Activated naive CD8-positive, alpha-beta T cell treated with anti-CD3 and anti-CD28 coated beads, Interleukin-2, amount 10 ng/mL, durations not matched to agents 7 days and 5 days (primary cell): ENCODE measurements at regions not wholly inside any gene's neighbourhood (a gene's known extent, or its start where the extent isn't known, plus 50 kb on each side); places are given as distances from the start of the nearest gene placed in this dataset.
"Not testable (repeated sequence)": the region's sequence is repeated elsewhere in the genome, so short reads cannot be mapped to it uniquely, and the experiment has no call there.

Experiments used
- ATAC-seq: fragments of 150-1000 bp; cut with Tn5 transposase; one replicate; pipeline ENCODE4 v1.10.0; 2021; ENCODE audit warnings: low read depth, moderate library complexity
- POLR2A ChIA-PET: fragments of 350-600 bp; sonication (Branson Sonifier 250); formaldehyde crosslinking; loops from one replicate; lab custom pipeline; 2021; ENCODE audit warnings: antibody characterized with exemption; lab: Charles Lee
- DNase-seq: peaks from one replicate; pipeline ENCODE4 v3.0.0; 2021
- H3K27ac Mint-ChIP-seq: one replicate; pipeline ENCODE4 v1.8.0; 2022; ENCODE audit warnings: mild to moderate bottlenecking, mixed read lengths
- H3K27me3 Mint-ChIP-seq: one replicate; pipeline ENCODE4 v1.8.0; 2022; ENCODE audit warnings: mild to moderate bottlenecking, moderate library complexity, mixed read lengths
- H3K36me3 Mint-ChIP-seq: one replicate; pipeline ENCODE4 v1.8.0; 2021; ENCODE audit warnings: mild to moderate bottlenecking, mixed read lengths
- H3K4me1 Mint-ChIP-seq: one replicate; pipeline ENCODE4 v1.8.0; 2021; ENCODE audit warnings: mixed read lengths
- H3K4me3 Mint-ChIP-seq: one replicate; pipeline ENCODE4 v1.8.0; 2022; ENCODE audit warnings: mild to moderate bottlenecking, moderate library complexity, mixed read lengths
- H3K9me3 Mint-ChIP-seq: one replicate; pipeline ENCODE4 v1.8.0; 2021; ENCODE audit warnings: mixed read lengths

DNA sequence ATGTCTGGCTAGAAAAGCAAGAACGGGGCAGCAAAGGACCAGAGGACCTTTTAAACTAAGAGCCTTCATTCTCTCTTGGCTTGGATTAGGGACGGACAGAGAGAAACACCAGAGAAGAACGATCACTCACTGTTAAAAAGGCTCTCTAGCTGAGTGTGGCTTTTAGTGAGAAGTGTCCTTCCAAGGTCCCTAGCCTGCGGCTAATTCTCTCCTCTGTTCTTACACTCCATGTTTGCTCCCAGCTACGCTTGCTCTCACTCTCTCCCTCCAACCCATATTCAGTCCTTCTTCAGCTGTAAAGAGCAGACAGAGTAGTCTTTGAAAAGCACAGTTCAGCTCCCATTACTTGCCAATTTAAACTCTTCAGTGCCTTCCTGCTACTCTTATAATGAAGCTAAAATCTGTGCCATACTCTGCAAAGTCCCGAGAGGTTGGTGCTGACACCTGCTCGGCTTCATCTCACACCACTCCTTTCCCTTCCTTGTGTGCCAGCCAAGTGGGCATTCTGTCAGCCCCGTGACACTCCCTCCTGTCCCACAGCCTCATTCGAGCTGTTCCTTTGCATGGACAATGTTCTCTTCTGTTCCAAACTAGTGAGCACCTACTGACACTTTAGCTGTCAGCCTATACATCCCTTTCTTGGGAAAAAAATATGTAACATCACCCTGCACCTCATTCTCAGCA lies 136.0 kb downstream of the ATP6V0E2 start:
- H3K9me3 Mint-ChIP-seq, H3K36me3 Mint-ChIP-seq, H3K27ac Mint-ChIP-seq, H3K27me3 Mint-ChIP-seq, ATAC-seq, POLR2A ChIA-PET, DNase-seq, H3K4me3 Mint-ChIP-seq, H3K4me1 Mint-ChIP-seq: not testable (repeated sequence)

DNA sequence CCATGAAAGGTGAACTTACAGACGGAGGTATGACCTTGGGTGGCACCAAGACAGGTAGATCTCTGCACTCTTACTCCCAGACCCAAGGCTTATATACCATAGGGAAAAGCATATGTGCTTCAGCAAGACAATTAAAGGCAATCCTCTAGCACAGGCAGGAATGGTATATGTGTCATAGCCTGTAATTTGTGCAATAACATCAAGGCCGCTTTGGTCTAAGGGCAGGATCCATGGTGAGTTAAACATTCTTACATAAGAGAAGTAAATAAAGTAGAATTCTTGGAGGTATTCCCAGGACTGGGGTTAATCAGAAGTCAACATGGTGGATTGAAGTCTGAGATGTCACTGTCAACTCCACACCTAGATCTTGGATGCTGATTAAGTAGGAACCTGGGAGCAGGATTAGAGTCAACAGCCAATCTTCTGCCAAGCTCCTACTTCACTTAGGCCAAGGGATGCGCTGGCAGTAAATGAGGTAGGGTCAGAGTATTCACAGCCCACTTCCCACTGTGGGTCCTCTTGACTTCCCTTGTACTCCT lies 143.0 kb downstream of the ATP6V0E2 start:
- H3K36me3 Mint-ChIP-seq, ATAC-seq, H3K27ac Mint-ChIP-seq, POLR2A ChIA-PET, H3K27me3 Mint-ChIP-seq, H3K4me3 Mint-ChIP-seq, DNase-seq, H3K4me1 Mint-ChIP-seq, H3K9me3 Mint-ChIP-seq: not testable (repeated sequence)

DNA sequence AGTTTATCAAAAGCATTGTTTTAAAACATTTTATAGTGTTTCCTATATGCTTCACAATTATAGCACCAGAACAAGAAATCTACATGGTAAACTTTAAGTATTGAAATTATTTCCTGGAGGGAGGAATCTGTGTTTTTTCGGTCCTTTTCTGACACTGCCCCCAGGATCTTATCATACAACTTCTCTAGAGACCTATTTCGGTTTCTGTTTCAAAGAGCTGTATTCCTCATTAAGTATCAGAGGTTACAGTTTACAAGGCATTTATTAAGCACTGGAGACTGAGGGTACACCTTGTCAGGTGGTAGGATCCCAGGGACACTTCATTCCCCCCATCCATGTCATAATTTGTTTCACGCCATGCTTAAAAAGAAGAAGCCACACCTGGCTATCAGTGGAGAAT lies 146.4 kb downstream of the ATP6V0E2 start:
- POLR2A ChIA-PET, ATAC-seq, H3K4me3 Mint-ChIP-seq, H3K27ac Mint-ChIP-seq, DNase-seq, H3K36me3 Mint-ChIP-seq, H3K27me3 Mint-ChIP-seq, H3K9me3 Mint-ChIP-seq, H3K4me1 Mint-ChIP-seq: not testable (repeated sequence)

DNA sequence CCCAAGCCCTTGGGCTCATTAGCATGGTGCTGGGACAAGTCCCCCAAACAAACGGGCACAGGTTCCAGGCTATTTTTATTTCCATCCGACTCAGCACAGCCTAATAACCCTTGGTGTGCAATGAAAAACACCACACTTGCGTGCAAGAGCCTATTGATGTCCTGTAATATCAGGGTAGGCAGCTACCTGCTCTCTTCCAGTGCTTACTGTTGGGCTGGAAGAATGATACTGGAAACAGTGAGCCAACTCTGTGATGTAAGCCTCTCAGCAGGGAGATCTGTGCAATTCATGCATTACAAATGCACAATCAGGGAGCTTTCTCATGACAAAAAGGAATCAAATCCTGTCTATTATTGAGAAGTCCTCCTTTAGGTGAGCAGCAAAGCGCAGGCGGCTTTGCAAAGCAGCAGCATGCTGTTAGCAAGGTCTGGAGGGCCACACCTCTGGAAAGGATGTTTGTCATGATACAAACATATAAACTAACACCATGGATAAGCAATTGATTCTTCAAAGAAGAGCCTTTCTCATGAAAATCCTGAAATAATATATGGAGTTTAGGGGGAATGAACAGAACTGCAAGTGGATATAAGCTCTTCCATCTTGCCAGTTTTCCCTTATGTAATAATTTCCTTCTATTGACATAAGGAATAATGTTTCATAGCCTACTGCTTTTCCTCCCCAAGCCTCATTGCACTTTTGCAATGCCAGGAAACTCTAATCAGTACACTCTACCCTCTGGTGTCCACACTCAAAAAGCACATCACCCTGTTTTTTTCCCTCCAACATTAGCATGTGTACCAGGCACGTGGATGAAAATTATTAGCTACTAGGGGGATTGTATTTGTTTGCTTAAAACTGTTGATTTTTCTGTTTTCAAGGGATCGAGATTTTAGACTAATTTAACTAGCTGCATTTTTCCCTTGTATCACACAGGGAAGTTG lies 151.1 kb downstream of the ATP6V0E2 start:
- DNase-seq, H3K9me3 Mint-ChIP-seq, H3K36me3 Mint-ChIP-seq, H3K27me3 Mint-ChIP-seq, POLR2A ChIA-PET, H3K27ac Mint-ChIP-seq, ATAC-seq, H3K4me1 Mint-ChIP-seq, H3K4me3 Mint-ChIP-seq: not testable (repeated sequence)

DNA sequence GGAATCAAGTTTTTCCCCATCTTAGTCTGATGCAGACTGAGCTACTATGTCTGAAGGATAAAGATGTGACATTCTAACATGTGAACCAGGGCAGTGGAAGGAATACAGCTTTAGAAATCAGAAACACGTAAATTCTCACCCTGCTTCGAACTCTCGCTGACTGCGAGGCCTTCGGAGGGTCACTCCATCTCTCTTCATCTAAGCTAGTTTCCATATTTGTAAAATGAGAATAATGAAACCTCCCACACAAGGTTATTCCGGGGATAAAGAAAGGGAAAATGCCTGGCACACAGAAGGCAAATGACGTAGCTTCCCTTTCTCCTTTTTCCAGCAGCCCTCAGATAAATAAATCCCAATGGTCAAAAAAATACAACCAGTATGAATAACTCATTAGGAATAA lies 152.0 kb downstream of the ATP6V0E2 start:
- H3K36me3 Mint-ChIP-seq, ATAC-seq, DNase-seq, H3K27me3 Mint-ChIP-seq, H3K27ac Mint-ChIP-seq, H3K4me1 Mint-ChIP-seq, POLR2A ChIA-PET, H3K4me3 Mint-ChIP-seq, H3K9me3 Mint-ChIP-seq: not testable (repeated sequence)

DNA sequence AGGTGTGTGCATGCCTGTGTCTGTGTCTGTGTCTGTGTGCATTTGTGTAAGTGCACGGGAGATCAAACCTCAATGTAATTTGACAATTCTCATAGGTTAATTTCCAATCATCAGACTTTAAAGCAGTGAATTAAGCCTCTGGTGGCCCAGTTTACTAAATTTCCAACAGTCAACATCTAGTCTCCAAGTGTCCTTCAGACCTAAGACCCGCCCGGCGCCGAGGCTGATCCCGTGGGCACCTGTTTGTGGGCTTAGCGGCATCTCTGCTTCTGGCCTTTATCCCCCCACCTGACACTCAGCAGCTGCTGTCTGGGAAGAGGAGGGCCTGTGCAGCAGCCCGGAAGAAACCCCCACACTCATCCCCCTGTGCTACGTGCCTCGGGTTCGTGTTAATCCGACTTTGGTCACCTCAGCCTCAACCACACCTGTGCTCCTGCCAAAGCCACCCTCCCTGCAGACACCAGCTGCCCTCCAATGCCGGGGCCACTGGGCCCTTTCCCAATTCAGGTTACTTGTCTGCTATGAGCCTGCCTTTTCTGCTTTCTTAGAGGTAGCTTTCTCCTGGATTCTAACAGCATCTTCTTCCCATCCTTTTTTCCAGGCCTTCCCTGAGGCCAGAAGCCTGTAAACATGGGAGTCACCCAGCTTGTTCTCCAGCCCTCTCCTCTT lies 154.7 kb downstream of the ATP6V0E2 start:
- DNase-seq, POLR2A ChIA-PET, H3K36me3 Mint-ChIP-seq, H3K4me1 Mint-ChIP-seq, H3K4me3 Mint-ChIP-seq, H3K27me3 Mint-ChIP-seq, H3K27ac Mint-ChIP-seq, ATAC-seq, H3K9me3 Mint-ChIP-seq: not testable (repeated sequence)

DNA sequence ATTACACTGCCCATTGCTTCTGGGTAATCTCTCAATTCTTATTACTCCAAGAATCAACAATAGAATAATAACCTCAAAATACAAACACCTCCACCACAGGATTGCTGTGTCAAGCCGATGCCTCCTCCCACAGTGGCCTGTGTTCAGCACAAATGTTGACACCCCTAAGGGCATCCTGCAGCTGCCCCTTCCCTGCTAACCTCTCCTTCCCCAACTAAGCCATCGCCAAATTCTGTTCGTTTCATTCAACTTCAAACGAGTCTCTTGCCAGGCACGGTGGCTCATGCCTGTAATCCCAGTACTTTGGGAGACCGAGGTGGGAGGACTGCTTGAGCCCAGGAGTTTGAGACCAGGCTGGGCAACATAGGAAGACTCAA lies 155.2 kb downstream of the ATP6V0E2 start:
- DNase-seq, H3K4me3 Mint-ChIP-seq, H3K9me3 Mint-ChIP-seq, H3K27ac Mint-ChIP-seq, H3K36me3 Mint-ChIP-seq, POLR2A ChIA-PET, H3K27me3 Mint-ChIP-seq, H3K4me1 Mint-ChIP-seq, ATAC-seq: not testable (repeated sequence)

DNA sequence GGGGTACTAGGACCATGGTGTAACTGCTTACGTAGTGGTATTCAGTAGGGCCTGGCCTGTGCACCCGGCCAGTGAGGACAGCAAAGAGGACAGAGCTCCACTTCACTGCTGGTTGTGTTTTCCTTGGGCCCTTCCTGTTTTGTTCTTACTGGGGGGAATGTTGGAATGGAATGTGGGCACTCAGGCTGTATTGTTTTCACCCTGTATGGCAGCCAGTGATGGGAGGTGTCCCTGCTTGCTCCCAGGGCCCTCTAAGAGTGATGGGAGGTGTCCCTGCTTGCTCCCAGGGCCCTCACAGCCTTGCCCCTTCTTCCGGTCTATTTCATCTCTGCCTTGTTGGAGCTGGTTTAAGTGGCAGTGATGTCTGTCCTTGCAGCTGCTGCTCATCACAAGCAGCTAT lies 158.0 kb downstream of the ATP6V0E2 start:
- ATAC-seq, H3K9me3 Mint-ChIP-seq, H3K27ac Mint-ChIP-seq, H3K4me3 Mint-ChIP-seq, POLR2A ChIA-PET, DNase-seq, H3K36me3 Mint-ChIP-seq, H3K4me1 Mint-ChIP-seq, H3K27me3 Mint-ChIP-seq: not testable (repeated sequence)

DNA sequence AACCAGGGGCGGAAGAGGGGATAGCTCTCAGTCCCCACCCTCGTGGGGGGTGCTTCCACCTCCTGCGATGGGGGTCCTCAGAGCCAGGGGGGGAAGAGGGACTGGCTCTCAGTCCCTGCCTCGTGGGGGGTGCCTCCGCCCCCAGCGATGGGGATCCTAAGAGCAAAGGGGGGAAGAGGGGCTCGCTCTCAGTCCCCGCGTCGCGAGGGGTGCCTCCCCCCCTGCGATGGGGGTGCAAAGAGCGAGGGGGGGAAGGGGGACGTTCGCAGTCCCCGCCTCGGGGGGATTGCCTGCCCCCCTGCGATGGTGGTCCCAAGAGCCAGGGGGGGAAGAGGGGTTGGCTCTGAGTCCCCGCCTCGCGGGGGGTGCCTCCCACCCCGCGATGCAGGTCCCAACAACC lies 159.9 kb downstream of the ATP6V0E2 start:
- H3K27me3 Mint-ChIP-seq, H3K4me3 Mint-ChIP-seq: not testable (repeated sequence)

DNA sequence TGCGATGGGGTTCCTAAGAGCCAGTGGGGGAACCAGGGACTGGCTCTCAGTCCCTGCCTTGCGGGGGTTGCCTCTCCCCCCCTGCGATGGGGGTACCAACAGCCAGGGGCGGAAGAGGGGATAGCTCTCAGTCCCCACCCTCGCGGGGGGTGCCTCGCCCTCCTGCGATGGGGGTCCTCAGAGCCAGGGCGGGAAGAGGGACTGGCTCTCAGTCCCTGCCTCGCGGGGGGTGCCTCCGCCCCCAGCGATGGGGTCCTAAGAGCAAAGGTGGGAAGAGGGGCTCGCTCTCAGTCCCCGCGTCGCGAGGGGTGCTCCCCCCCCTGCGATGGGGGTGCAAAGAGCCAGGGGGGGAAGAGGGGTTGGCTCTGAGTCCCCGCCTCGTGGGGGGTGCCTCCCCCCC lies 162.0 kb downstream of the ATP6V0E2 start:
- H3K4me3 Mint-ChIP-seq, H3K36me3 Mint-ChIP-seq, H3K9me3 Mint-ChIP-seq, H3K27ac Mint-ChIP-seq, ATAC-seq, DNase-seq, H3K4me1 Mint-ChIP-seq, H3K27me3 Mint-ChIP-seq, POLR2A ChIA-PET: not testable (repeated sequence)

More for the DNA sequence above, 159.9 kb downstream of the ATP6V0E2 start:
- H3K36me3 Mint-ChIP-seq, H3K9me3 Mint-ChIP-seq, ATAC-seq, H3K27ac Mint-ChIP-seq, DNase-seq, POLR2A ChIA-PET, H3K4me1 Mint-ChIP-seq: not testable (repeated sequence)

DNA sequence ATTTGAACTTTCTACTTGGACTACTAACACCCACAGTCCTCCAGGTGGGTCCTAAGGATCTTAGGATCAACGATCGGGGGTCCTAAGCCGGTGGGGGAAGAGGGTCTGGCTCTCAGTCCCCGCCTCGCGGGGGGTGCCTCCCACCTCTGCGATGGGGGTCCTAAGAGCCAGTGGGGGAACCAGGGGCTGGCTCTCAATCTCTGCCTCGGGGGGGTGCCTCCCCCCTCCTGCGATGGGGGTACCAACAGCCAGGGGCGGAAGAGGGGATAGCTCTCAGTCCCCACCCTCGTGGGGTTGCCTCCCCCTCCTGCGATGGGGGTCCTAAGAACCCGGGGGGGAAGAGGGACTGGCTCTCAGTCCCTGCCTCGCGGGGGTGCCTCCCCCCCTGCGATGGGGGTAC lies 165.3 kb downstream of the ATP6V0E2 start:
- H3K4me1 Mint-ChIP-seq, H3K36me3 Mint-ChIP-seq, DNase-seq, POLR2A ChIA-PET, H3K27me3 Mint-ChIP-seq, H3K27ac Mint-ChIP-seq, H3K9me3 Mint-ChIP-seq, H3K4me3 Mint-ChIP-seq, ATAC-seq: not testable (repeated sequence)

DNA sequence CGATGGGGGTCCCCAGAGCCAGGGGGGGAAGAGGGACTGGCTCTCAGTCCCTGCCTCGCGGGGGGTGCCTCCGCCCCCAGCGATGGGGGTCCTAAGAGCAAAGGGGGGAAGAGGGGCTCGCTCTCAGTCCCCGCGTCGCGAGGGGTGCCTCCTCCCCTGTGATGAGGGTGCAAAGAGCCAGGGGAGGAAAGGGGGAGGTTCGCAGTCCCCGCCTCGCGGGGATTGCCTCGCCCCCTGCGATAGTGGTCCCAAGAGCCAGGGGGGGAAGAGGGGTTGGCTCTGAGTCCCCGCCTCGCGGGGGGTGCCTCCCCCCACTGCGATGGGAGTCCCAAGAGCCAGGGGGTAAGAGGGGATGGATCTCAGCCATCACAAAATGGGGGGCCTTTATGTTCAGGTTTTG lies 168.5 kb downstream of the ATP6V0E2 start:
- POLR2A ChIA-PET, ATAC-seq, H3K36me3 Mint-ChIP-seq, H3K4me1 Mint-ChIP-seq, H3K9me3 Mint-ChIP-seq, DNase-seq, H3K27ac Mint-ChIP-seq, H3K4me3 Mint-ChIP-seq, H3K27me3 Mint-ChIP-seq: not testable (repeated sequence)

DNA sequence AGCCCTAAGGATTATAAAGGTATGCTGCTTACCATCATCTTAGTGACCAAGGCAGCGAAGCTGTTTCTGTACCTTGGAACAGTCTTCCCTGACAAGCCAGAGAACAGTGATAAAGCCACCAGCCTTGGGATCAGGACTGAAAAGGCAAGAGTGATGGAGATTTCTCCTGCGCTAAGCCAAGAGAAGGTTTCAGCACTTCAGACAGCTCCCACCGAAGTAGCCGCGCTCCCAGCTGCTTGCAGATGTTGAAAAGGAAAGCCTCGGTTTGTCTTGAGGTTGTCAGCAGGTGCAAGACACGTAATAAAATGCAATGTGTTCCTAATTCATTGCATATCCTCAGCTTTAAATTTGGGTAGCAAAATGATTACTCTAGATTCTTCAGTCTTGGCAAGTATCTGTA lies 171.0 kb downstream of the ATP6V0E2 start:
- H3K4me3 Mint-ChIP-seq, H3K27ac Mint-ChIP-seq, H3K4me1 Mint-ChIP-seq, ATAC-seq, H3K9me3 Mint-ChIP-seq, POLR2A ChIA-PET, H3K36me3 Mint-ChIP-seq: not testable (repeated sequence)
- H3K27me3 Mint-ChIP-seq = peaks cover 19% of the 10 kb centered on the region
- peak; percentile 45 for DNase-seq
